ENCODE measurements at regions not wholly inside any gene's neighbourhood (a gene's known extent, or its start where the extent isn't known, plus 50 kb on each side); places are given as distances from the start of the nearest gene placed in this dataset.

DNA sequence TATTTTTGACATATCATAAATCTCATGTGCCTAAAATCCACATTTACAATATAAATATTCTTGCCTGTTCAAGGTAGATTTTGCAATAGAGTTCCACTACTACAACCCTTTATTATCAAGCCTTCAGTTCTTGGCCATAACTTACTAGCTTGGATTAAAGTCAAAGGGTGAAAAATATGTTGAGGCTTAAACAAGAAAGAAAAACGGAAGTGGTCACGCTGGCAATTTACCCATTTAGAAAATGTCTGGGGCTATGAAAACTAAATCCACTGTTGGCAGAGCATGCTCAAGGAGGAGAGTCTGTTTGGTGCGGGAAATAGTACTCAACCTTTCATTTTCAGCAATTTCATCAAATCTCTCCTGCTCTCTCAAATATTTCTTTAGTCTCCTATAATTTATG, 209.8 kb upstream of the RHOBTB1 start:
- no peaks in the 10 kb centered on the region for H3K9me3 Mint-ChIP-seq (ENCODE audit: unreplicated experiment)
- intact Hi-C loops (cut with micrococcal nuclease) = no loop called here
- POLR2A ChIA-PET = no interaction called here
- no TSS peak for BruUV-seq (replicated peaks)
- no peak overlapping the region for H3K27ac Mint-ChIP-seq (ENCODE audit: low read depth, unreplicated experiment)
- no peak for TF ChIP-seq CTCF (IDR thresholded peaks at IDR 0.05; ENCODE audit: unreplicated experiment)
- no peaks in the 10 kb centered on the region for H3K27me3 Mint-ChIP-seq (ENCODE audit: insufficient read depth, unreplicated experiment)
- no peaks in the 10 kb centered on the region for H3K36me3 Mint-ChIP-seq (ENCODE audit: insufficient read depth, unreplicated experiment)
- CTCF ChIA-PET = interaction anchor here (0.6 to 2.1 kb wide), 2 partner anchors 12 to 339 kb away, joined by 4 to 7 read pairs; no protein-coding TSS in a partner anchor
- H3K4me3 Mint-ChIP-seq (ENCODE audit: unreplicated experiment) = no peak overlapping the region
- H3K4me1 Mint-ChIP-seq (ENCODE audit: insufficient read depth, unreplicated experiment) = no peaks in the 10 kb centered on the region
- DNase-seq (ENCODE audit: unreplicated experiment) = no peak

GRCh38 chr10:61151059-61151458, 207.1 kb upstream of the RHOBTB1 start:
- no TSS peak for BruUV-seq (replicated peaks)

GRCh38 chr10:61148451-61148850, 204.5 kb upstream of the RHOBTB1 start:
- Mint-ChIP-seq H3K4me3 (ENCODE audit: unreplicated experiment) (no peak overlapping the region), H3K27me3 (ENCODE audit: insufficient read depth, unreplicated experiment) (no peaks in the 10 kb centered on the region), H3K36me3 (ENCODE audit: insufficient read depth, unreplicated experiment) (no peaks in the 10 kb centered on the region), H3K9me3 (ENCODE audit: unreplicated experiment) (no peaks in the 10 kb centered on the region), H3K27ac (ENCODE audit: low read depth, unreplicated experiment) (no peak overlapping the region), H3K4me1 (ENCODE audit: insufficient read depth, unreplicated experiment) (no peaks in the 10 kb centered on the region)
- intact Hi-C loops (cut with micrococcal nuclease) = loop anchor here (10.0 kb wide), 1 partner anchor 686 kb away; no protein-coding TSS in a partner anchor
- TF ChIP-seq CTCF (IDR thresholded peaks at IDR 0.05; ENCODE audit: unreplicated experiment) = no peak
- ChIA-PET POLR2A (interaction anchor here (0.8 to 0.9 kb wide), 2 partner anchors 11 to 22 kb away, joined by 3 read pairs; no protein-coding TSS in a partner anchor), CTCF (no interaction called here)
- BruUV-seq (replicated peaks) = no TSS peak
- DNase-seq (ENCODE audit: unreplicated experiment) = no peak

More at GRCh38 chr10:61151059-61151458, 207.1 kb upstream of the RHOBTB1 start:
- ChIA-PET POLR2A (no interaction called here), CTCF (interaction anchor here (0.8 to 1.4 kb wide), 2 partner anchors 10 to 132 kb away, joined by 3 to 9 read pairs; no protein-coding TSS in a partner anchor)
- DNase-seq (ENCODE audit: unreplicated experiment) = no peak
- Mint-ChIP-seq H3K9me3 (ENCODE audit: unreplicated experiment) (no peaks in the 10 kb centered on the region), H3K4me1 (ENCODE audit: insufficient read depth, unreplicated experiment) (no peaks in the 10 kb centered on the region), H3K27me3 (ENCODE audit: insufficient read depth, unreplicated experiment) (no peaks in the 10 kb centered on the region), H3K27ac (ENCODE audit: low read depth, unreplicated experiment) (no peak overlapping the region), H3K36me3 (ENCODE audit: insufficient read depth, unreplicated experiment) (no peaks in the 10 kb centered on the region), H3K4me3 (ENCODE audit: unreplicated experiment) (no peak overlapping the region)
- intact Hi-C loops (cut with micrococcal nuclease) = no loop called here
- TF ChIP-seq CTCF (IDR thresholded peaks at IDR 0.05; ENCODE audit: unreplicated experiment) = no peak

DNA sequence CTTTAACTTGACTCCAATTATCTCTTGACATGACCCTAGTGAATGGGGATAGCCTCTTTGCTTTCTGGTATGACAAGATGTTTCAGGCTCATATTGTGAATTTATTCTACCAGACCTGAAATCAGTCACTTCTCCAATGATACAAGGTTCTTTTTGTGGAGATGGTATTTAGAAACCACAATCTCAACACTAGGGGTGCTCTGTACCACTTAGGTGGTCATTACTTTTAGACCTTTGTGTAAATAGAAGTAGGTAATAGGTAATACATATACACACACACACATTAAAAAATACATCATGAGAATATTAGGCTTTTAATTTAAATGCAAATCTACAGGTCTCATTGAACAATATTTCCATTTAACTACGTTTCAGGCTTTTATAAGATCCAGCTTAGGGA, 199.0 kb upstream of the RHOBTB1 start:
- Mint-ChIP-seq H3K4me3 (ENCODE audit: unreplicated experiment) (no peak overlapping the region), H3K27ac (ENCODE audit: low read depth, unreplicated experiment) (no peak overlapping the region), H3K4me1 (ENCODE audit: insufficient read depth, unreplicated experiment) (peaks cover 6% of the 10 kb centered on the region), H3K27me3 (ENCODE audit: insufficient read depth, unreplicated experiment) (no peaks in the 10 kb centered on the region), H3K36me3 (ENCODE audit: insufficient read depth, unreplicated experiment) (no peaks in the 10 kb centered on the region), H3K9me3 (ENCODE audit: unreplicated experiment) (no peaks in the 10 kb centered on the region)
- intact Hi-C loops (cut with micrococcal nuclease) = loop anchor here (5.0 to 10.0 kb wide), 2 partner anchors 692 to 1104 kb away; no protein-coding TSS in a partner anchor
- ChIA-PET CTCF (interaction anchor here (0.8 to 1.4 kb wide), 4 partner anchors 8 to 753 kb away, joined by 3 to 5 read pairs (median 4); no protein-coding TSS in a partner anchor), POLR2A (interaction anchor here (0.5 to 0.6 kb wide), 2 partner anchors 10 to 633 kb away, joined by 3 read pairs; no protein-coding TSS in a partner anchor)
- TF ChIP-seq CTCF (IDR thresholded peaks at IDR 0.05; ENCODE audit: unreplicated experiment) = no peak
- no TSS peak for BruUV-seq (replicated peaks)
- no peak for DNase-seq (ENCODE audit: unreplicated experiment)
